Keratinocyte (primary cell): ENCODE measurements at regions not wholly inside any gene's neighbourhood (a gene's known extent, or its start where the extent isn't known, plus 50 kb on each side); places are given as distances from the start of the nearest gene placed in this dataset.

Source experiments
- DNase-seq: peaks from one replicate; pipeline ENCODE4 v3.0.0-alpha.2; 2011; ENCODE audit warnings: low read depth, missing footprints, low spot score
- FAIRE-seq: peaks from 2 replicates; lab custom pipeline; 2011; peaks lifted over from hg19 to GRCh38; lab: Jason Lieb, UNC
- H2AFZ ChIP-seq: 2 replicates; pipeline ENCODE4 v1.6.0; 2012; ENCODE audit warnings: low read length, control low read depth, inconsistent platforms; ENCODE audit not compliant: control insufficient read depth
- H3K27ac ChIP-seq: 2 replicates; pipeline ENCODE4 v1.5.1; 2011; ENCODE audit warnings: low read length; ENCODE audit not compliant: control insufficient read depth, insufficient read depth
- H3K27me3 ChIP-seq: 3 replicates; pipeline ENCODE4 v1.6.0; 2011; ENCODE audit warnings: low read length; ENCODE audit not compliant: control insufficient read depth, insufficient read depth; ENCODE audit errors: extremely low read depth
- H3K36me3 ChIP-seq, 2 experiments: 2 replicates in 1 of 2; 3 replicates in 1 of 2; pipeline ENCODE4 v1.5.1; 2011; ENCODE audit warnings: low read length in 2 of 2, mild to moderate bottlenecking in 1 of 2; ENCODE audit not compliant: control insufficient read depth in 2 of 2, insufficient read depth in 2 of 2; ENCODE audit errors: extremely low read depth in 1 of 2
- H3K4me1 ChIP-seq: 3 replicates; pipeline ENCODE4 v1.5.1; 2011; ENCODE audit warnings: low read length; ENCODE audit not compliant: control insufficient read depth, insufficient read depth; ENCODE audit errors: extremely low read depth
- H3K4me2 ChIP-seq: 3 replicates; pipeline ENCODE4 v1.6.0; 2011; ENCODE audit warnings: low read depth, low read length; ENCODE audit not compliant: control insufficient read depth, insufficient read depth; ENCODE audit errors: extremely low read depth
- H3K4me3 ChIP-seq, 3 experiments: fragments of 200-600 bp in 1 of 3; sonication (generic) in 1 of 3; 2 replicates in 2 of 3; 3 replicates in 1 of 3; pipeline ENCODE4 v1.5.1; 2011 to 2016; ENCODE audit warnings: low read length in 3 of 3, mild to moderate bottlenecking in 3 of 3, control low read depth in 2 of 3, inconsistent platforms in 1 of 3, low read depth in 1 of 3, mixed read lengths in 1 of 3, mixed run types in 1 of 3, moderate library complexity in 1 of 3; ENCODE audit not compliant: control insufficient read depth in 2 of 3, insufficient read depth in 2 of 3; ENCODE audit errors: extremely low read depth in 1 of 3
- H3K79me2 ChIP-seq: 2 replicates; pipeline ENCODE4 v1.6.0; 2012; ENCODE audit warnings: low read length; ENCODE audit not compliant: control insufficient read depth, insufficient read depth
- H3K9ac ChIP-seq: 3 replicates; pipeline ENCODE4 v1.6.0; 2011; ENCODE audit warnings: low read length; ENCODE audit not compliant: control insufficient read depth, insufficient read depth; ENCODE audit errors: extremely low read depth
- H3K9me1 ChIP-seq: 3 replicates; pipeline ENCODE4 v1.6.0; 2011; ENCODE audit warnings: low read length; ENCODE audit not compliant: control insufficient read depth, insufficient read depth; ENCODE audit errors: extremely low read depth
- H3K9me3 ChIP-seq: 2 replicates; pipeline ENCODE4 v1.5.1; 2012; ENCODE audit warnings: low read depth, low read length; ENCODE audit not compliant: control insufficient read depth
- H4K20me1 ChIP-seq: 3 replicates; pipeline ENCODE4 v1.6.0; 2011; ENCODE audit warnings: low read length; ENCODE audit not compliant: control insufficient read depth, insufficient read depth; ENCODE audit errors: extremely low read depth
- CTCF ChIP-seq, 3 experiments: IDR thresholded peaks in 1 of 3; conservative IDR thresholded peaks in 1 of 3; optimal IDR thresholded peaks in 1 of 3; 2 replicates in 2 of 3; 3 replicates in 1 of 3; pipeline versions ENCODE3 to v1.5.1; 2011; ENCODE audit warnings: low read length in 3 of 3, mild to moderate bottlenecking in 3 of 3, moderate library complexity in 2 of 3, control low read depth in 1 of 3, inconsistent platforms in 1 of 3; ENCODE audit not compliant: insufficient read depth in 2 of 3; ENCODE audit errors: extremely low read depth in 1 of 3
- EZH2 ChIP-seq: IDR thresholded peaks from one replicate; pipeline ENCODE4 v1.6.1; 2012; ENCODE audit warnings: inconsistent platforms, mild to moderate bottlenecking, low read length, moderate library complexity
- dilution Hi-C: fragments of 300-500 bp; cut with MboI; formaldehyde crosslinking; loops from one replicate; pipeline ENCODE4 v1.7.0; 2020; ENCODE audit warnings: low sequenced_read_pairs; ENCODE audit not compliant: extremely low pct_ligation_motif_present

DNA sequence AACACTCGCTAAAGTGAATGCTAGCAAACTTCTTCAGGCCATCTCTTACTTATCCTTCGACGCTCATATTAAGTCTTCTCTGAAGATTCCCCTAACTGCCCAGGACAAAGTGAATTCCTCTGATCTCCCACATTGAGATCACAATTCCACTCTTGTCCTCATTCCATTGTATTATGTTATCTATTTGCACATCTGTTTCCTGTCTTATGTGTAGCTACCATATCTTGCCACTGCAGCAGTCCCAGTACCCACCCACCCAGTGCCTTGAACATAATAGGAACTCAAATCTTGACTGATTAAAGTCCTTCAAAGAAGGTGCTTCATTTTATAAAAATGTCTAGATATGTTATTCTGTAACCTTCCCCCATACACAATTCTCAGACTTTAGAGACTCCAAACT is 702.3 kb downstream of the DIAPH3 start:
- Histone ChIP-seq H3K4me2 (no peak overlapping the region), H3K27me3 (no peaks in the 10 kb centered on the region), H2AFZ (no peak overlapping the region), H3K4me3 (no peak overlapping the region), H3K27ac (no peak overlapping the region), H3K9ac (no peak overlapping the region), H3K9me3 (no peaks in the 10 kb centered on the region), H3K79me2 (no peaks in the 10 kb centered on the region), H4K20me1 (no peaks in the 10 kb centered on the region), H3K4me1 (no peaks in the 10 kb centered on the region), H3K36me3 (no peaks in the 10 kb centered on the region), H3K9me1 (no peaks in the 10 kb centered on the region)
- no peak for FAIRE-seq
- dilution Hi-C loops: no loop called here
- TF ChIP-seq CTCF (optimal IDR thresholded peaks at IDR 0.05 in 1 of 3, IDR thresholded peaks at IDR 0.05 in 1 of 3, conservative IDR thresholded peaks at IDR 0.05 in 1 of 3; ENCODE audit: extremely low read depth in 1 of 3, insufficient read depth in 2 of 3, low read length in 3 of 3): no peak
- no peak for TF ChIP-seq EZH2
- DNase-seq: no peak

- no peak overlapping the region for H3K9ac ChIP-seq
- H3K79me2 ChIP-seq: no peaks in the 10 kb centered on the region
- no peaks in the 10 kb centered on the region for H3K27me3 ChIP-seq
- H3K36me3 ChIP-seq: no peaks in the 10 kb centered on the region
- H3K4me1 ChIP-seq: no peaks in the 10 kb centered on the region
- no peak for TF ChIP-seq CTCF (optimal IDR thresholded peaks at IDR 0.05 in 1 of 3, IDR thresholded peaks at IDR 0.05 in 1 of 3, conservative IDR thresholded peaks at IDR 0.05 in 1 of 3; ENCODE audit: extremely low read depth in 1 of 3, insufficient read depth in 2 of 3, low read length in 3 of 3)
- no peak for TF ChIP-seq EZH2
- H3K9me1 ChIP-seq: no peaks in the 10 kb centered on the region
- no peaks in the 10 kb centered on the region for H4K20me1 ChIP-seq
- dilution Hi-C loops: no loop called here
- FAIRE-seq: no peak
- no peak overlapping the region for H3K4me2 ChIP-seq
- no peak for DNase-seq
- H3K27ac ChIP-seq: no peak overlapping the region
- H3K4me3 ChIP-seq: no peak overlapping the region
- no peak overlapping the region for H2AFZ ChIP-seq
- H3K9me3 ChIP-seq: no peaks in the 10 kb centered on the region
Measured at GRCh38 chr13:59463023-59463422, 700.7 kb downstream of the DIAPH3 start.
